Neuronal stem cell (in vitro differentiated cells): ENCODE measurements at regions not wholly inside any gene's neighbourhood (a gene's known extent, or its start where the extent isn't known, plus 50 kb on each side); places are given as distances from the start of the nearest gene placed in this dataset.

Experiments used
- DNase-seq: peaks from one replicate; pipeline ENCODE4 v3.0.0-alpha.2; 2013; ENCODE audit warnings: low spot score
- H2AFZ ChIP-seq: one replicate; pipeline ENCODE4 v1.6.1; 2013; ENCODE audit warnings: mild to moderate bottlenecking, low read length, inconsistent platforms
- H2AK5ac ChIP-seq: 2 replicates; pipeline ENCODE4 v1.6.1; 2013; ENCODE audit warnings: low read depth, mild to moderate bottlenecking, inconsistent platforms, low read length, moderate library complexity, mixed read lengths
- H2BK120ac ChIP-seq: 2 replicates; pipeline ENCODE4 v1.6.1; 2013; ENCODE audit warnings: low read depth, mild to moderate bottlenecking, inconsistent platforms, low read length, moderate library complexity, mixed read lengths
- H2BK12ac ChIP-seq: one replicate; pipeline ENCODE4 v1.6.1; 2013; ENCODE audit warnings: low read length, inconsistent platforms
- H2BK15ac ChIP-seq: 2 replicates; pipeline ENCODE4 v1.6.1; 2013; ENCODE audit warnings: mild to moderate bottlenecking, low read length, inconsistent platforms, mixed read lengths
- H2BK5ac ChIP-seq: one replicate; pipeline ENCODE4 v1.6.1; 2013; ENCODE audit warnings: inconsistent platforms, mild to moderate bottlenecking, low read length, moderate library complexity
- H3K14ac ChIP-seq: one replicate; pipeline ENCODE4 v1.6.1; 2013; ENCODE audit warnings: low read length, inconsistent platforms
- H3K18ac ChIP-seq: 2 replicates; pipeline ENCODE4 v1.6.1; 2013; ENCODE audit warnings: low read length, inconsistent platforms
- H3K23ac ChIP-seq: 2 replicates; pipeline ENCODE4 v1.6.1; 2013; ENCODE audit warnings: low read depth, mild to moderate bottlenecking, mixed read lengths, low read length, inconsistent platforms; ENCODE audit not compliant: poor library complexity
- H3K27ac ChIP-seq: replicated peaks from 3 replicates; pipeline ENCODE4 v1.5.1; 2013; ENCODE audit warnings: low read length, inconsistent platforms
- H3K27me3 ChIP-seq, 3 experiments: 2 replicates each; pipeline ENCODE4 v1.6.1; 2013; ENCODE audit warnings: low read length in 3 of 3, mild to moderate bottlenecking in 2 of 3, inconsistent platforms in 1 of 3, low read depth in 1 of 3, mixed read lengths in 1 of 3, moderate library complexity in 1 of 3; ENCODE audit not compliant: control insufficient read depth in 3 of 3, insufficient read depth in 3 of 3
- H3K36me3 ChIP-seq, 2 donors: replicated peaks in 1 of 2; 2 replicates each; pipeline ENCODE4 v1.6.1; 2013; ENCODE audit warnings: low read length in 2 of 2; ENCODE audit not compliant: control insufficient read depth in 2 of 2, insufficient read depth in 2 of 2
- H3K4ac ChIP-seq: 2 replicates; pipeline ENCODE4 v1.6.1; 2013; ENCODE audit warnings: inconsistent platforms, mild to moderate bottlenecking, low read length, moderate library complexity
- H3K4me1 ChIP-seq, 2 donors: 1 replicate in 1 of 2; 2 replicates in 1 of 2; pipeline ENCODE4 v1.6.1; 2013; ENCODE audit warnings: low read length in 2 of 2, low read depth in 1 of 2; ENCODE audit not compliant: control insufficient read depth in 2 of 2, insufficient read depth in 1 of 2
- H3K4me2 ChIP-seq: one replicate; pipeline ENCODE4 v1.6.1; 2013; ENCODE audit warnings: mild to moderate bottlenecking, low read length, inconsistent platforms; ENCODE audit not compliant: insufficient read depth, poor library complexity, severe bottlenecking
- H3K4me3 ChIP-seq, 2 donors: 2 replicates each; pipeline ENCODE4 v1.5.1; 2013; ENCODE audit warnings: low read length in 2 of 2, mild to moderate bottlenecking in 2 of 2, inconsistent platforms in 1 of 2, moderate library complexity in 1 of 2
- H3K79me1 ChIP-seq: one replicate; pipeline ENCODE4 v1.6.1; 2013; ENCODE audit warnings: low read depth, mild to moderate bottlenecking, inconsistent platforms, low read length, moderate library complexity
- H3K9ac ChIP-seq: one replicate; pipeline ENCODE4 v1.6.1; 2013; ENCODE audit warnings: mild to moderate bottlenecking, low read depth, low read length, inconsistent platforms; ENCODE audit not compliant: poor library complexity
- H3K9me3 ChIP-seq, 2 donors: replicated peaks in 1 of 2; 2 replicates each; pipeline versions ENCODE3 to v1.6.1; 2013; ENCODE audit warnings: low read length in 2 of 2, mild to moderate bottlenecking in 2 of 2, inconsistent platforms in 1 of 2, low read depth in 1 of 2, mixed read lengths in 1 of 2, moderate library complexity in 1 of 2; ENCODE audit not compliant: control insufficient read depth in 2 of 2, insufficient read depth in 1 of 2
- H4K8ac ChIP-seq: one replicate; pipeline ENCODE4 v1.6.1; 2013; ENCODE audit warnings: low read depth, mild to moderate bottlenecking, inconsistent platforms, low read length, moderate library complexity
- H4K91ac ChIP-seq: one replicate; pipeline ENCODE4 v1.6.1; 2013; ENCODE audit warnings: low read length, low read depth, mild to moderate bottlenecking, inconsistent platforms; ENCODE audit not compliant: poor library complexity
- WGBS, 2 donors: extraction: QIAGEN DNeasy Blood & Tissue Kit; methylation state at CpG; one replicate each; pipeline ENCODE4 v1.1.7; 2013; ENCODE audit warnings: missing lambda C conversion rate in 2 of 2, mixed read lengths in 1 of 2; ENCODE audit not compliant: insufficient read length in 2 of 2, insufficient replicate concordance in 1 of 2; ENCODE audit errors: extremely low coverage in 2 of 2; 5-methylcytosine and 5-hydroxymethylcytosine counted together

DNA sequence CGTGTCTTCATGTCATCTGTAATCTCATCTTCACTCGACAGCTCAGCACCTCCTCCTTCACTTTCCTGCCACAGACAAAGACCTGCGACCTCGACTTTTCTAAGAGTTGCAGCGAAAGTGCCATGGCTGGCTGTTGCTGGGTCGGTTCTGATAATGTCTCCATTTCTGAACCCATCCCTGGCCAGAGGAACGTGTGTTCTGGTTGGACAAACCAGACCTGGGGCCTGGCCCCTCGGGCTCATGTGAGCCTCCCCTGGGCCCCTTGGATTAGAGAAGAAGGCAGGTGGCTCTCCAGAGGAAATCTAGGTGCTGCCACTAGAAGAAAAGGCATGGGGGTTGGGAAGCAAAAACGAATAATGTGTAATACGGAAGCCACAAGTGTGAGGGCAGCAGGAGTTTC is 273.7 kb downstream of the GLRX3 start:
- Histone ChIP-seq H3K9ac (no peak overlapping the region), H3K27ac (no peak overlapping the region), H2BK5ac (no peak overlapping the region), H3K23ac (no peak overlapping the region), H3K36me3 (no peaks in the 10 kb centered on the region), H4K91ac (no peak overlapping the region), H2BK15ac (no peak overlapping the region), H3K14ac (no peak overlapping the region), H2AFZ (no peak overlapping the region), H2BK120ac (no peak overlapping the region), H3K4me1 (peaks cover 0 to 5% of the 10 kb centered on the region in 2 donors), H2AK5ac (no peak overlapping the region), H3K9me3 (peaks cover 0 to 2% of the 10 kb centered on the region in 2 donors), H3K4me2 (no peak overlapping the region), H3K79me1 (no peaks in the 10 kb centered on the region), H4K8ac (no peak overlapping the region), H3K4ac (no peak overlapping the region), H3K18ac (no peak overlapping the region), H2BK12ac (no peak overlapping the region), H3K4me3 (no peak overlapping the region), H3K27me3 (no peaks in the 10 kb centered on the region)
- no peak for DNase-seq
- WGBS, 2 donors = no CpG with 5 or more reads among the region's 10 CpGs

DNA sequence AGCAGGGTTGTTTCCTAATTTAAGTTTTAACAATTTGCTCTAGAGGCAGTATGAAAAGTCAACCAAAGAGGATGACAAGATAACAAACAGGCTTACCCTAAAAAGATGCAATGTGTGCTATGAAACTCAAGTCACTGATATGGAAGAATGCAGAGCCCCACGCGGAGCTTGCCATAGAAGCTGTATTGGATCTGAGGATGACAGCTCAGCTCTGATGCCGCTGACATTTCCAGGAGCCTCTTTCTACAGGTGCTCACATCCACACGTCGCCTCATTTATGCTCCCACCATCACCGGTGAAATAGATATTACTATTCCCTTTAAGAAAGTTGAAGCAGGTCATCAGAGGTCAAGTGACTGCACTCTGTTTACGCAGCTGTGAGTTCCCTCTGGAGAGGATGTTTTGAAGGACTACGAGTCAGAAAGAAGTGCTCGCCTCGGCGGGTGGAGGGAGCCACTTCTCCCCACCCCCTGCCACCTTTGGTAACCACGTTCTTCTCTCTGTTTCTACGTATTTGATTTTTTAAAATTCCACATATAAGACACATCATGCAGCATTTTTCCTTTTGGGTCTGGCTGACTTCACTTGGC is 275.4 kb downstream of the GLRX3 start:
- H2BK15ac ChIP-seq = no peak overlapping the region
- H3K9me3 ChIP-seq = peaks cover 0 to 4% of the 10 kb centered on the region in 2 donors
- no peak overlapping the region for H2BK120ac ChIP-seq
- H3K18ac ChIP-seq = no peak overlapping the region
- no peak overlapping the region for H3K14ac ChIP-seq
- no peak overlapping the region for H4K91ac ChIP-seq
- H3K27ac ChIP-seq = no peak overlapping the region
- no peaks in the 10 kb centered on the region for H3K79me1 ChIP-seq
- H2AK5ac ChIP-seq = no peak overlapping the region
- H2BK5ac ChIP-seq = no peak overlapping the region
- peaks cover 0 to 3% of the 10 kb centered on the region in 2 donors for H3K4me1 ChIP-seq
- H3K36me3 ChIP-seq = no peaks in the 10 kb centered on the region
- WGBS, 2 donors = no CpG with 5 or more reads among the region's 13 CpGs
- H2AFZ ChIP-seq = no peak overlapping the region
- H3K23ac ChIP-seq = no peak overlapping the region
- no peak overlapping the region for H3K4me2 ChIP-seq
- no peak overlapping the region for H3K9ac ChIP-seq
- H3K27me3 ChIP-seq = no peaks in the 10 kb centered on the region
- H2BK12ac ChIP-seq = no peak overlapping the region
- H4K8ac ChIP-seq = no peak overlapping the region
- H3K4ac ChIP-seq = no peak overlapping the region
- no peak for DNase-seq
- H3K4me3 ChIP-seq = no peak overlapping the region

DNA sequence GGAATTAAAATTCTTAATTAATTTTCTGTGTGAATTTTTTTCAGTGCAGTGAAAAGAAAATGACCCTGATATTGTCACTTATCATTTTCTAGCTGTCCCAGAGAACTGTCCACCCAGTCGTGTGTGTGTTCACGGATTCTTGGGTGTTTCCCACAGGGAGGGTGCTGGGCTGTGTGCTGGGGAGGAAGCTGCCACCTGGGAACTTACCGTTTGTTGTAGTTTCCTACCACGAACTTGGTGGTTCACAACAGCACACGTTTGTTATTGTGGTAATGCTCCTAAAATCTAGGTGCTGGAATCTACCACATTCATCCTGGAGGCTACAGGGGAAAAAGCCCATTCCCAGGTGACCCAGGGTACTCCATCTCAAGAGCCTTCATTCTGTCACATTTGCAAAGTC is 276.1 kb downstream of the GLRX3 start:
- Histone ChIP-seq H3K27ac (no peak overlapping the region), H3K18ac (no peak overlapping the region), H3K4me2 (no peak overlapping the region), H3K27me3 (no peaks in the 10 kb centered on the region), H3K4me1 (peaks cover 0 to 3% of the 10 kb centered on the region in 2 donors), H2AK5ac (no peak overlapping the region), H3K4me3 (no peak overlapping the region), H4K91ac (no peak overlapping the region), H3K23ac (no peak overlapping the region), H3K9me3 (peaks cover 0 to 1% of the 10 kb centered on the region in 2 donors), H3K14ac (no peak overlapping the region), H3K36me3 (no peaks in the 10 kb centered on the region), H2BK12ac (no peak overlapping the region), H3K79me1 (no peaks in the 10 kb centered on the region), H2AFZ (no peak overlapping the region), H3K9ac (no peak overlapping the region), H2BK15ac (no peak overlapping the region), H2BK5ac (no peak overlapping the region), H4K8ac (no peak overlapping the region), H3K4ac (no peak overlapping the region), H2BK120ac (no peak overlapping the region)
- no peak for DNase-seq
- no CpG with 5 or more reads among the region's 5 CpGs for WGBS, 2 donors

DNA sequence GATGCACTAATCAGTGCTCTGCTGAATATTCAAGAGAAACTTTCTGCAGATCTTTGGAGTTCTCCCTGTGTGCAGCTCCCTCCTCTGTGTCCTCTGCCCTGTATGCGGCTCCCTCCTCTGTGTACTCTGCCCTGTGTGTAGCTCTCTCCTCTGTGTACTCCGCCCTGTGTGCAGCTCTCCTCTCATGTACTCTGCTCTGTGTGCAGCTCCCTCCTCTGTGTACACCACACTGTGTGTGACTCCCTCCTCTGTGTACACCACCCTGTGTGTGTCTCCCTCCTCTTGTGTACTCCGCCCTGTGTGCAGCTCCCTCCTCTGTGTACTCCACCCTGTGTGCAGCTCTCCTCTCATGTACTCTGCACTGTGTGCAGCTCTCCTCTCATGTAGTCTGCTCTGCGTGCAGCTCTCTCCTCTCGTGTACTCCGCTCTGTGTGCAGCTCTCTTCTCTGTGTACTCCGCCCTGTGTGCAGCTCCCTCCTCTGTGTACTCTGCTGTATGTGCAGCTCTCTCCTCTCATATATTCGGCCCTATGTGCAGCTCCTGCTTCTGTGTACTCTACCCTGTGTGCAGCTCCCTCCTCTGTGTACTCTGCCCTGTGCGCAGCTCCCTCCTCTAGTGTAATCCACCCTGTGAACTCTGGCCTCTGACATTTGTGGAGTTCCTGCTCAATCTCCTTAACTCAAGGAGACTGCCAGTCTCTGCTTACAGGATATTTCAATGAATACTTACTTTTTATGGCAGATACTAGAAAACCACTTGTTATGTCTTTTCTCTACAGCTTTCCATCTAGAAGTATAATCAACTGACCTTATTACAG is 280.4 kb downstream of the GLRX3 start:
- no peak overlapping the region for H2AK5ac ChIP-seq
- no peak overlapping the region for H2BK120ac ChIP-seq
- H3K27me3 ChIP-seq = no peaks in the 10 kb centered on the region
- H3K14ac ChIP-seq = no peak overlapping the region
- H3K4ac ChIP-seq = no peak overlapping the region
- H4K8ac ChIP-seq = no peak overlapping the region
- DNase-seq = no peak
- H3K79me1 ChIP-seq = no peaks in the 10 kb centered on the region
- no CpG with 5 or more reads among the region's 9 CpGs for whole genome bisulfite sequencing, 2 donors
- no peaks in the 10 kb centered on the region for H3K36me3 ChIP-seq
- H3K4me2 ChIP-seq = no peak overlapping the region
- H2AFZ ChIP-seq = no peak overlapping the region
- no peak overlapping the region for H3K23ac ChIP-seq
- no peak overlapping the region for H3K4me3 ChIP-seq
- H2BK5ac ChIP-seq = no peak overlapping the region
- peak overlapping the region; percentile 35 for H3K18ac ChIP-seq
- H2BK12ac ChIP-seq = no peak overlapping the region
- no peak overlapping the region for H4K91ac ChIP-seq
- no peak overlapping the region for H3K9ac ChIP-seq
- peaks cover 0 to 2% of the 10 kb centered on the region in 2 donors for H3K4me1 ChIP-seq
- no peak overlapping the region for H3K27ac ChIP-seq
- H3K9me3 ChIP-seq = peaks cover 0 to 1% of the 10 kb centered on the region in 2 donors
- H2BK15ac ChIP-seq = no peak overlapping the region
